Activated CD4-positive, alpha-beta T cell treated with anti-CD3 and anti-CD28 coated beads, Interleukin-2, amount 10 ng/mL, durations not matched to agents 7 days and 5 days (primary cell): ENCODE measurements at regions not wholly inside any gene's neighbourhood (a gene's known extent, or its start where the extent isn't known, plus 50 kb on each side); places are given as distances from the start of the nearest gene placed in this dataset.
"Not testable (repeated sequence)": the region's sequence is repeated elsewhere in the genome, so short reads cannot be mapped to it uniquely, and the experiment has no call there.

Source experiments
- CTCF ChIA-PET: fragments of 350-600 bp; sonication (Branson Sonifier 250); formaldehyde crosslinking; loops from one replicate; lab custom pipeline; 2021; ENCODE audit warnings: antibody characterized with exemption; lab: Charles Lee
- POLR2A ChIA-PET: fragments of 350-600 bp; sonication (Branson Sonifier 250); formaldehyde crosslinking; loops from one replicate; lab custom pipeline; 2021; ENCODE audit warnings: antibody characterized with exemption; lab: Charles Lee
- DNase-seq: peaks from one replicate; pipeline ENCODE4 v3.0.0-alpha.2; 2020
- H3K27ac Mint-ChIP-seq: one replicate; pipeline ENCODE4 v1.8.0; 2021; ENCODE audit warnings: mild to moderate bottlenecking, moderate library complexity, mixed read lengths
- H3K27me3 Mint-ChIP-seq: one replicate; pipeline ENCODE4 v1.8.0; 2021; ENCODE audit warnings: mixed read lengths
- H3K36me3 Mint-ChIP-seq: one replicate; pipeline ENCODE4 v1.8.0; 2021; ENCODE audit warnings: low read depth, mixed read lengths
- H3K4me1 Mint-ChIP-seq: one replicate; pipeline ENCODE4 v1.8.0; 2021; ENCODE audit warnings: mixed read lengths
- H3K4me3 Mint-ChIP-seq: one replicate; pipeline ENCODE4 v1.8.0; 2021; ENCODE audit warnings: mild to moderate bottlenecking, moderate library complexity, mixed read lengths
- H3K9me3 Mint-ChIP-seq: one replicate; pipeline ENCODE4 v1.8.0; 2021; ENCODE audit warnings: mixed read lengths

- Mint-ChIP-seq H3K27me3 (no peaks in the 10 kb centered on the region), H3K27ac (no peak overlapping the region), H3K4me3 (no peak overlapping the region), H3K36me3 (no peaks in the 10 kb centered on the region), H3K4me1 (no peaks in the 10 kb centered on the region), H3K9me3 (no peaks in the 10 kb centered on the region)
- DNase-seq: no peak
- ChIA-PET CTCF (no interaction called here), POLR2A (no interaction called here)
These were observed 108.4 kb downstream of the BLID start for GRCh38 chr11:122007601-122008071.

- H3K9me3 Mint-ChIP-seq: no peaks in the 10 kb centered on the region
- H3K4me1 Mint-ChIP-seq: no peaks in the 10 kb centered on the region
- ChIA-PET CTCF (no interaction called here), POLR2A (no interaction called here)
- DNase-seq: no peak
- H3K36me3 Mint-ChIP-seq: no peaks in the 10 kb centered on the region
- H3K4me3 Mint-ChIP-seq: no peak overlapping the region
- H3K27ac Mint-ChIP-seq: no peak overlapping the region
- H3K27me3 Mint-ChIP-seq: no peaks in the 10 kb centered on the region
These were observed 111.6 kb downstream of the BLID start for GRCh38 chr11:122004446-122004845.

- H3K36me3 Mint-ChIP-seq: no peaks in the 10 kb centered on the region
- no peak for DNase-seq
- no peaks in the 10 kb centered on the region for H3K4me1 Mint-ChIP-seq
- H3K27me3 Mint-ChIP-seq: no peaks in the 10 kb centered on the region
- CTCF ChIA-PET: no interaction called here
- H3K9me3 Mint-ChIP-seq: no peaks in the 10 kb centered on the region
- no peak overlapping the region for H3K27ac Mint-ChIP-seq
- no peak overlapping the region for H3K4me3 Mint-ChIP-seq
- POLR2A ChIA-PET: no interaction called here
These were observed 113.1 kb downstream of the BLID start for GRCh38 chr11:122002926-122003325.

DNA sequence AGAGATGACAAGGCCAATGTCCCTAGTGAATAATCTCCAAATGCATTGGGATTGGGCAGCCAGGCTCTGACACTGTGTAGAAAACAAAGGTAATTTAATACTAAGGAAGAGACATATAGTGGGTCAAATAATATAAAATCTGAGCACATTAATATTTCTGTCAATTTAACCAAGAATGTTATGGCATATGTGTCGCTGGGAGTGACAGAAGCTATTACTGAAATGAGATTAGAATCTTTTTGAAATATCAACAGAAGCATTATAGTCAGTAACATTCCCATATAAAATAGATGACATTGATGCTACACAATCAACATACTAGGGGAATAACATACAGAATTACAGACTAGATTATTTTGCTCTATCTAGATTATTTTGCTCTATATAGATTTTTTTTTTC, 114.0 kb downstream of the BLID start:
- POLR2A ChIA-PET: no interaction called here
- DNase-seq: no peak
- no peak overlapping the region for H3K27ac Mint-ChIP-seq
- no peaks in the 10 kb centered on the region for H3K27me3 Mint-ChIP-seq
- H3K4me1 Mint-ChIP-seq: no peaks in the 10 kb centered on the region
- no peaks in the 10 kb centered on the region for H3K36me3 Mint-ChIP-seq
- H3K4me3 Mint-ChIP-seq: no peak overlapping the region
- CTCF ChIA-PET: no interaction called here
- H3K9me3 Mint-ChIP-seq: no peaks in the 10 kb centered on the region

DNA sequence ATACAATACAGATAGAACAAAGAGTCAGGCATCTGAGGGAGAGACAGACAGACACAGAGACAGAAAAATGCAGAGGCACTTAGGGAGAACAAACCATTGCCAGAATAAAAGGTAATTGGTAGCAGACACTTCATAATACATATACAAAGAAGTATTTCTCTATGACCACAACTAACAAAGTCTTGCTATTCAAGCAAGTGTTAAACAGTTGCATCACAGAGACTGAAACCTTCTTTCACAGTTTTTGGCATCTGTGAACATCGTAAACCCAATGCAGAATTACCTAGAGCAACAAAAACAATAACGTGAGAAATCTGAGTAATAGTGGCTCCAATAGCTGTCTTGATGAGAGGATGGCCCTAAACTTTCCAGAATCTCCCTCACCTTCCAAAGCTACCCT, 116.4 kb downstream of the BLID start:
- H3K36me3 Mint-ChIP-seq: no peaks in the 10 kb centered on the region
- no peaks in the 10 kb centered on the region for H3K4me1 Mint-ChIP-seq
- CTCF ChIA-PET: no interaction called here
- H3K4me3 Mint-ChIP-seq: no peak overlapping the region
- no peaks in the 10 kb centered on the region for H3K27me3 Mint-ChIP-seq
- POLR2A ChIA-PET: no interaction called here
- no peak overlapping the region for H3K27ac Mint-ChIP-seq
- no peak for DNase-seq
- no peaks in the 10 kb centered on the region for H3K9me3 Mint-ChIP-seq

DNA sequence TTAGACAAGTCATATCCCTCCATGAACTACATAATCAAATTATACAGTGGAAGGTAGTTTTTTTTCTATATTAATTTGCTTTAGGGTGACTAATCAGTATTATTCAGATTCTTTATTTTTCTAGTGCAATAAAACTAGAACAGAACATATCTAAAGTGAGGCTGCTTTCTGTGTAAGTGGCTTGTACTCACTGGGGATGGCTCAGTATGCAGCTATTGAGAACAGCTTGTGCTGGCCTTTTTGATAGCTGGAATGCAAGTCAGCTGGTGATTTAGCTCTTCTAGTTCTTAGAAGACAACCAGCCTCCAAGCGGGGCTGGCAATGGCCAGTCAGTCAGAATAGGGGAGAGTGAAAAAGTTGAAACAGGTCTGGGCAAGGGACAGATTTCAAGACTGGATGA, 119.4 kb downstream of the BLID start:
- no peak overlapping the region for H3K4me3 Mint-ChIP-seq
- CTCF ChIA-PET: no interaction called here
- H3K27me3 Mint-ChIP-seq: no peaks in the 10 kb centered on the region
- DNase-seq: no peak
- POLR2A ChIA-PET: no interaction called here
- H3K4me1 Mint-ChIP-seq: no peaks in the 10 kb centered on the region
- peaks cover 2% of the 10 kb centered on the region for H3K9me3 Mint-ChIP-seq
- H3K27ac Mint-ChIP-seq: no peak overlapping the region
- no peaks in the 10 kb centered on the region for H3K36me3 Mint-ChIP-seq

GRCh38 chr11:121983901-121984300, 132.1 kb downstream of the BLID start:
- POLR2A ChIA-PET: no interaction called here
- Mint-ChIP-seq H3K9me3 (no peaks in the 10 kb centered on the region), H3K27ac (no peak overlapping the region), H3K27me3 (no peaks in the 10 kb centered on the region), H3K4me1 (no peaks in the 10 kb centered on the region), H3K4me3 (no peak overlapping the region), H3K36me3 (no peaks in the 10 kb centered on the region)
- no peak for DNase-seq
- CTCF ChIA-PET: no interaction called here

DNA sequence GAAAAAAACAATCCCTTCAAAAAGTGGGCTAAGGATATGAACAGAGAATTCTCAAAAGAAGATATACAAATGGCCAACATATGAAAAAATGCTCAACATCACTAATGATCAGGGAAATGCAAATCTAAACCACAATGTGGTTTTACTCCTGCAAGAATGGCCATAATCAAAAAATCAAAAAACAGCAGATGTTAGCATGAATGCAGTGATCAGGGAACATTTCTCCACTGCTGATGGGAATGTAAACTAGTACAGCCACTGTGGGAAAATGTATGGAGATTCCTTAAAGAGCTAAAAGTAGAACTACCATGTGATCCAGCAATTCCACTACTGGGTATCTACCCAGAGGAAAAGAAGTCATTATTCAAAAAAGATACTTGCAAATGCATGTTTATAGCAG, 138.1 kb downstream of the BLID start:
- H3K27me3 Mint-ChIP-seq, POLR2A ChIA-PET, CTCF ChIA-PET, H3K36me3 Mint-ChIP-seq, H3K4me1 Mint-ChIP-seq, H3K4me3 Mint-ChIP-seq, H3K27ac Mint-ChIP-seq, DNase-seq, H3K9me3 Mint-ChIP-seq: not testable (repeated sequence)

DNA sequence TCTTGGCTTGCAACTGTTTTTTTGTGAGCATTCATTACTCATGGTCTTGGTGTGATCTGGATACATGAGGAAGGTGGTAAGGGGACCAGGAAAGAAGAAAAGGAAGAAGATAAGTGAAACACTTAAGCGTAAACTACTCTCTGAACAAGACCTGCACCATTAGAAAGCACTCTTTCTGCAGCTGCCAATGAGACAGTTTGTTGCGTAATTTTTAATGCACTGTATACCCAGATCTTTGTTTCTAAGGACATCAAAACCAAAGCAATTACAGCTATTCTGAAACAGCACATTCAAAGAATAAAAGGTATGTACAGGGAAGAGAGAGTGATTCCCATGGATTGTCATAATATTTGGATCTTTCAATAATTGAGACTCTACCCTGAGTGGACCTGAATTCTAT, 147.4 kb downstream of the BLID start:
- Mint-ChIP-seq H3K4me1 (peaks cover 3% of the 10 kb centered on the region), H3K36me3 (no peaks in the 10 kb centered on the region), H3K9me3 (no peaks in the 10 kb centered on the region), H3K27me3 (peaks cover 2% of the 10 kb centered on the region), H3K4me3 (no peak overlapping the region), H3K27ac (no peak overlapping the region)
- ChIA-PET POLR2A (no interaction called here), CTCF (no interaction called here)
- DNase-seq: no peak

DNA sequence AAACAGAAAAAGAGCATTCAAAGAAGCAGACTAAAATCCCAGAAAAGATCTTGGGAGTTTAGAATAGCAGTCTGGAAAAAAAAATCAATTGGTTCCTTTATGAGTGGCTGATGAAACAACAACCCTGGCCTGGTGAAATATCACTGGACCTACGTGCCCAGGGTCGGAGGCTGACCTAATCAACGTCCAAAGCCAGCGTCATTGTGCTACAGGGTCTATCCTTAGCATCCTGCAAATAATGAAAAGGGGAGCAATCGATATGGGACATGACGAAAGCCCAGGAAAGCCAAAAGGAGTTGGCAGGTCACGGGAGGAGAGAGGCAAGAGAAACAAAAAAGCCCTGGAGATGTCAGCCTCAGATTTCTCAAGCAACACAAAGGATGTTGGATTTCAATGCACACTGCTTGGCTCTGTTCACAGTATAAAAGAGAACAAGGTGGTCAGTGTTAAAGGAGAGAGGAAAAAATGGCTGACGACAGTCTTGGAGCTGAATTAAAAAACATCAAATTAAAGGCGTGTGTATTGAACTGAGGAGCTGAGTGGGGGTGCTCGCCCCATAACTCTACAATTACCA, 148.8 kb downstream of the BLID start:
- Mint-ChIP-seq H3K4me3 (no peak overlapping the region), H3K27me3 (peaks cover 2% of the 10 kb centered on the region), H3K9me3 (no peaks in the 10 kb centered on the region), H3K4me1 (peaks cover 3% of the 10 kb centered on the region), H3K36me3 (no peaks in the 10 kb centered on the region), H3K27ac (no peak overlapping the region)
- DNase-seq: no peak
- POLR2A ChIA-PET: no interaction called here
- CTCF ChIA-PET: no interaction called here

DNA sequence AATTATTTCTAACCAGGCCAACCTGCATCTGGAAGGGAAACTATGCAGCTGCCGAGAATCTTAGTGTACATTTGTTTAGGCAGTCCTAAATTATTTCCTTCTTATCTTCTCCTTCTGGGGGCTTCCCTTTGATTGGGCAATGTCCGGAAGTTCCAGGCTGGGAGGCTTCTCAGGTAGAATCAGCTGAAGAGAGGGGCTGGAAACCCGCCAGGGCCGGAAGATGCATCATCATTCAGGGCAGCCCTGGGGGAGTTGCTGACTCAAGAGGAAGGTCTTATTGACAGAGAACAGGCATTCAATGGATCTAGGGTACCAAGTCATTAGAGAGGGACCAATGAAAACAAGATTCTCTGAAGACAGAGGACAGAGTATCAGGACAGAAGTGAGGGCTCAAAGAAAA, 150.7 kb downstream of the BLID start:
- H3K36me3 Mint-ChIP-seq: no peaks in the 10 kb centered on the region
- DNase-seq: no peak
- CTCF ChIA-PET: no interaction called here
- H3K27ac Mint-ChIP-seq: no peak overlapping the region
- no peaks in the 10 kb centered on the region for H3K9me3 Mint-ChIP-seq
- no peaks in the 10 kb centered on the region for H3K27me3 Mint-ChIP-seq
- POLR2A ChIA-PET: no interaction called here
- H3K4me3 Mint-ChIP-seq: no peak overlapping the region
- H3K4me1 Mint-ChIP-seq: peaks cover 3% of the 10 kb centered on the region

DNA sequence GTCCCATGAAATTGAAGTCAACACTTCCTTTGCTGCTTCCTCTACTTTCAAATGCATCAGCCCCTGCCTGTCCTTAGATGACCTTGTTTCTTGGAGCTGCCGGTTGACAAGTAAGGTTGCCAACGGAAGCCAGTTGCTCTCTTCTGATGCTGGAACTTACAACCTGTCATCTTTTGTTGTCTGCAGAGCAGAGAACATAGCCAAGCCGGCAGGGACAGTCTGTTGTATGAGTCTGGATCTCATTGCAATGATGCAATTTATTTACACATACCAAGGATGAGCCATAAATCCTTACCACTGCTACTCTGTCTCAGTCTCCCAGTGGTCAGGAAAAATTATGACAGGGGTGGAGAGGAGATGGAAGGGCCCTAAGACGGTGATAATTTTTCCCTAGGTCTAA, 151.4 kb downstream of the BLID start:
- Mint-ChIP-seq H3K27ac (no peak overlapping the region), H3K4me3 (no peak overlapping the region), H3K36me3 (no peaks in the 10 kb centered on the region), H3K4me1 (peaks cover 3% of the 10 kb centered on the region), H3K27me3 (no peaks in the 10 kb centered on the region), H3K9me3 (no peaks in the 10 kb centered on the region)
- no peak for DNase-seq
- ChIA-PET POLR2A (no interaction called here), CTCF (no interaction called here)

DNA sequence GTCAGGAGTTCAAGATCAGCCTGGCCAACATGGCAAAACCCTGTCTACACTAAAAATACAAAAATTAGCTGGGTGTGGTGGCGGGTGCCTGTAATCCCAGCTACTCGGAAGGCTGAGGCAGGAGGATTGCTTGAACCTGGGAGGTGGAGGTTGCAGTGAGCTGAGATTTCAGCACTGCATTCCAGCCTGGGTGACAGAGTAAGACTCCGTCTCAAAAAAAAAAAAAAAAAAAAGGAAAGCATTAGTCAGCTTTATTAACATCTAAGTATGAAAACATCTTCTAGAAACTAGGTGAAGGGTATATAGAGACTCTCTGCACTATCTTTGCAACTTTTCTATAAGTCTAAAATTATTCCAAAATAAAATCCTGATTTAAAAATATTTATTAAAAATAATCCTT, 152.2 kb downstream of the BLID start:
- POLR2A ChIA-PET: not testable (repeated sequence)

DNA sequence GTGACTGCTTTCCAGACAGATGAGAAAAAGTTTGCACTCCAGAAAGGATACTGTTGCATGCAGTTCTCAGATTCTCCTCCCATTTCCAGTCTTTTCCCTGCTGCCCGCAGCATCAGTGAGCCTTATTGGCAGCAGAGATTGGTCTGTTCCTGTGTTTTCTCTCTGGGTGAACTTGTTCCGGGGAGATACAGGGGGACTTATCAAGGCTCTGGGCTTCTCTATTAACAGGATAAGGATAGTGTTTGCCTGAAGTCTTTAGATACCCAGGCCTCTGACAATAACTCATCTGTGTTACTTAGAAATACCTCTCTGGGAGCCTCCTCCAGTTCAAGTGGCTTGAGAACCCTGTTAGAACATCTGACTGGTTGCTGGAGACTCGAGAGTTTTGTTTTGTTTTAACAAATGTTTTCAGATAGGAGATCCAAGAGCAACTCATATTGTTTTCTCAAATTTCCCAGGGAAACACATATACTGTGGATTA, 154.7 kb downstream of the BLID start:
- Mint-ChIP-seq H3K36me3 (no peaks in the 10 kb centered on the region), H3K27ac (no peak overlapping the region), H3K27me3 (no peaks in the 10 kb centered on the region), H3K4me3 (no peak overlapping the region), H3K4me1 (peaks cover 3% of the 10 kb centered on the region), H3K9me3 (no peaks in the 10 kb centered on the region)
- POLR2A ChIA-PET: no interaction called here
- no peak for DNase-seq
- CTCF ChIA-PET: no interaction called here

More for the DNA sequence above, 152.2 kb downstream of the BLID start:
- H3K4me1 Mint-ChIP-seq, DNase-seq, H3K27ac Mint-ChIP-seq, H3K4me3 Mint-ChIP-seq, H3K36me3 Mint-ChIP-seq, CTCF ChIA-PET, H3K9me3 Mint-ChIP-seq, H3K27me3 Mint-ChIP-seq: not testable (repeated sequence)
